Body of pancreas (tissue), 4 donors: ENCODE measurements at regions not wholly inside any gene's neighbourhood (a gene's known extent, or its start where the extent isn't known, plus 50 kb on each side); places are given as distances from the start of the nearest gene placed in this dataset.

Experiments used
- POLR2A ChIP-seq, 3 donors: fragments of 450-650 bp; IDR thresholded peaks; one replicate each; pipeline ENCODE4 v1.6.1; 2016; ENCODE audit warnings: antibody characterized with exemption in 3 of 3, mild to moderate bottlenecking in 2 of 3
- TF ChIP-seq, protein P1 (sequence below), 7 experiments: fragments of 450-650 bp in 4 of 7; fragments of 200-600 bp in 3 of 7; sonication (generic) in 3 of 7; IDR thresholded peaks; one replicate each; pipeline ENCODE4 v1.5.1; 2016 to 2019; ENCODE audit warnings: antibody characterized with exemption in 7 of 7

DNA sequence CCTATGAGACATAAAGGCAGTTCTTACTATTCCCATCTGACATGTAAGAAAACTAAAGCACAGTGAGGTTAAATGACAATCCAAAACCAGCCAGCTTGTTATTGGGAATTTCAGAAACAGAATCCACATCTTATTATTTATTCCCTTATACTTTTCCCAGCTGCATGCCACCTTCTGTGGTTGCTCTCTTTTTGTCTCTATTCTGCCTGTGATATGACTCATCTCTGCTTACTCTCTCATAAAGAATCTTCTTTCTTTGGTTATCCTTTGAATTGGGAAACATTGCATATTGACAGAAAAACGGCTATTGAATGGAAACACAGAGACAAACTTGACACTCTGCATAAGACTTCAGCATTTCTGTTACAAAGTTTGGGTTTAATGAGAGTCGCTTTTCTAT is 183.2 kb downstream of the TLR4 start:
- no peak for TF ChIP-seq POLR2A (IDR thresholded peaks at IDR 0.05)
- TF ChIP-seq, protein P1, sequence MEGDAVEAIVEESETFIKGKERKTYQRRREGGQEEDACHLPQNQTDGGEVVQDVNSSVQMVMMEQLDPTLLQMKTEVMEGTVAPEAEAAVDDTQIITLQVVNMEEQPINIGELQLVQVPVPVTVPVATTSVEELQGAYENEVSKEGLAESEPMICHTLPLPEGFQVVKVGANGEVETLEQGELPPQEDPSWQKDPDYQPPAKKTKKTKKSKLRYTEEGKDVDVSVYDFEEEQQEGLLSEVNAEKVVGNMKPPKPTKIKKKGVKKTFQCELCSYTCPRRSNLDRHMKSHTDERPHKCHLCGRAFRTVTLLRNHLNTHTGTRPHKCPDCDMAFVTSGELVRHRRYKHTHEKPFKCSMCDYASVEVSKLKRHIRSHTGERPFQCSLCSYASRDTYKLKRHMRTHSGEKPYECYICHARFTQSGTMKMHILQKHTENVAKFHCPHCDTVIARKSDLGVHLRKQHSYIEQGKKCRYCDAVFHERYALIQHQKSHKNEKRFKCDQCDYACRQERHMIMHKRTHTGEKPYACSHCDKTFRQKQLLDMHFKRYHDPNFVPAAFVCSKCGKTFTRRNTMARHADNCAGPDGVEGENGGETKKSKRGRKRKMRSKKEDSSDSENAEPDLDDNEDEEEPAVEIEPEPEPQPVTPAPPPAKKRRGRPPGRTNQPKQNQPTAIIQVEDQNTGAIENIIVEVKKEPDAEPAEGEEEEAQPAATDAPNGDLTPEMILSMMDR (IDR thresholded peaks at IDR 0.05), result no peak
